ENCODE measurements at regions not wholly inside any gene's neighbourhood (a gene's known extent, or its start where the extent isn't known, plus 50 kb on each side); places are given as distances from the start of the nearest gene placed in this dataset.

GRCh38 chr2:108084311-108084710, 98.0 kb downstream of the SLC5A7 start:
- no peak for TF ChIP-seq CTCF (IDR thresholded peaks at IDR 0.05)
- no peak for TF ChIP-seq POLR2A (IDR thresholded peaks at IDR 0.05)

Measured in uterus (tissue), 2 donors.